LNCAP (cell line): ENCODE measurements at regions not wholly inside any gene's neighbourhood (a gene's known extent, or its start where the extent isn't known, plus 50 kb on each side); places are given as distances from the start of the nearest gene placed in this dataset.

Experiments
- CTCF ChIP-seq: fragments of 450-650 bp; IDR thresholded peaks from 2 replicates; pipeline ENCODE4 v1.5.1; 2017; ENCODE audit warnings: mild to moderate bottlenecking

- no peak for TF ChIP-seq CTCF
Measured at GRCh38 chr5:156271569-156271968, 55.4 kb upstream of the SGCD start.

GRCh38 chr5:156272139-156272538 is 54.8 kb upstream of the SGCD start:
- TF ChIP-seq CTCF = no peak

- TF ChIP-seq CTCF = no peak
Measured at GRCh38 chr5:156273325-156273724, 53.6 kb upstream of the SGCD start.

GRCh38 chr5:156274453-156274852 is 52.5 kb upstream of the SGCD start:
- TF ChIP-seq CTCF = no peak
